H1 (cell line): ENCODE measurements at regions not wholly inside any gene's neighbourhood (a gene's known extent, or its start where the extent isn't known, plus 50 kb on each side); places are given as distances from the start of the nearest gene placed in this dataset.

Experiments
- CTCF ChIA-PET: fragments of 300-600 bp; sonication (Branson Sonifier 250); formaldehyde crosslinking; loops from one replicate; lab custom pipeline; 2021; ENCODE audit not compliant: partially characterized antibody; lab: Charles Lee
- POLR2A ChIA-PET: fragments of 300-600 bp; sonication (Branson Sonifier 250); formaldehyde crosslinking; loops from one replicate; lab custom pipeline; 2021; ENCODE audit warnings: inconsistent platforms; ENCODE audit not compliant: partially characterized antibody; lab: Charles Lee
- DNase-seq, 2 experiments: peaks; one replicate each; pipeline versions ENCODE4 v3.0.0 to v3.0.0-alpha.2; 2010 to 2022; ENCODE audit warnings: low spot score in 2 of 2, low read depth in 1 of 2, mixed read lengths in 1 of 2
- FAIRE-seq: peaks from 2 replicates; lab custom pipeline; 2011; peaks lifted over from hg19 to GRCh38; lab: Jason Lieb, UNC
- H2AFZ ChIP-seq: 2 replicates; pipeline ENCODE4 v1.8.1; 2012; ENCODE audit warnings: low read length, inconsistent platforms
- H2AK5ac ChIP-seq: 2 replicates; pipeline ENCODE4 v1.6.1; 2013; ENCODE audit warnings: low read depth, low read length
- H2BK120ac ChIP-seq: replicated peaks from 2 replicates; pipeline ENCODE3; 2013; ENCODE audit warnings: low read depth, low read length, inconsistent platforms
- H2BK12ac ChIP-seq: 2 replicates; pipeline ENCODE4 v1.6.1; 2013; ENCODE audit warnings: low read depth, low read length
- H2BK15ac ChIP-seq: 2 replicates; pipeline ENCODE4 v1.6.1; 2013; ENCODE audit warnings: low read length
- H2BK20ac ChIP-seq: 2 replicates; pipeline ENCODE4 v1.6.1; 2013; ENCODE audit warnings: low read length
- H2BK5ac ChIP-seq: 2 replicates; pipeline ENCODE4 v1.6.1; 2013; ENCODE audit warnings: low read depth, low read length
- H3K14ac ChIP-seq: 2 replicates; pipeline ENCODE4 v1.6.1; 2013; ENCODE audit warnings: inconsistent platforms; ENCODE audit not compliant: insufficient read length
- H3K18ac ChIP-seq: 2 replicates; pipeline ENCODE4 v1.6.1; 2013; ENCODE audit warnings: low read length; ENCODE audit errors: extremely low read depth
- H3K23ac ChIP-seq: 2 replicates; pipeline ENCODE4 v1.6.1; 2013; ENCODE audit warnings: inconsistent platforms; ENCODE audit not compliant: insufficient read length
- H3K23me2 ChIP-seq: 2 replicates; pipeline ENCODE4 v1.6.1; 2013; ENCODE audit warnings: low read depth, low read length
- H3K27ac ChIP-seq: 2 replicates; pipeline ENCODE4 v1.6.1; 2011; ENCODE audit warnings: low read depth, low read length, inconsistent platforms
- H3K27me3 ChIP-seq, 4 experiments: replicated peaks in 1 of 4; 1 replicate in 1 of 4; 2 replicates in 3 of 4; pipeline versions ENCODE4 v1.6.1 to v1.8.1; 2011 to 2013; ENCODE audit warnings: low read length in 3 of 4, mild to moderate bottlenecking in 3 of 4, inconsistent platforms in 2 of 4, mixed read lengths in 2 of 4, moderate library complexity in 1 of 4; ENCODE audit not compliant: control insufficient read depth in 3 of 4, insufficient read depth in 3 of 4; ENCODE audit errors: extremely low read depth in 1 of 4
- H3K36me3 ChIP-seq, 4 experiments: 2 replicates each; pipeline versions ENCODE4 v1.6.1 to v1.8.1; 2011 to 2013; ENCODE audit warnings: mild to moderate bottlenecking in 4 of 4, low read length in 3 of 4, moderate library complexity in 2 of 4, control low read depth in 1 of 4, inconsistent platforms in 1 of 4; ENCODE audit not compliant: insufficient read depth in 4 of 4, control insufficient read depth in 2 of 4
- H3K4ac ChIP-seq: replicated peaks from 2 replicates; pipeline ENCODE3; 2013; ENCODE audit warnings: low read length, low read depth, mixed read lengths, inconsistent platforms; ENCODE audit not compliant: insufficient read length
- H3K4me1 ChIP-seq, 4 experiments: replicated peaks in 1 of 4; 1 replicate in 1 of 4; 2 replicates in 3 of 4; pipeline versions ENCODE4 v1.6.1 to v1.8.1; 2011 to 2013; ENCODE audit warnings: low read length in 3 of 4, inconsistent platforms in 2 of 4, mixed read lengths in 1 of 4; ENCODE audit not compliant: insufficient read depth in 4 of 4, control insufficient read depth in 3 of 4
- H3K4me2 ChIP-seq, 2 experiments: 2 replicates each; pipeline versions ENCODE4 v1.6.1 to v1.8.1; 2011 to 2013; ENCODE audit warnings: low read depth in 2 of 2, low read length in 2 of 2, control low read depth in 1 of 2, inconsistent platforms in 1 of 2, mild to moderate bottlenecking in 1 of 2; ENCODE audit not compliant: insufficient read depth in 1 of 2
- H3K4me3 ChIP-seq, 4 experiments: fragments of 200-600, 300-600 bp in 1 of 4; sonication (generic), shearing (Covaris generic), sonication (Bioruptor Twin) in 1 of 4; 2 replicates each; pipeline versions ENCODE4 v1.5.1 to v1.8.1; 2011 to 2016; ENCODE audit warnings: low read length in 4 of 4, low read depth in 3 of 4, control low read depth in 2 of 4, inconsistent platforms in 2 of 4, mild to moderate bottlenecking in 2 of 4, mixed read lengths in 1 of 4, moderate library complexity in 1 of 4; ENCODE audit not compliant: insufficient read depth in 2 of 4; ENCODE audit errors: extremely low read depth in 1 of 4
- H3K56ac ChIP-seq: replicated peaks from 2 replicates; pipeline ENCODE3; 2013; ENCODE audit warnings: low read depth, mild to moderate bottlenecking, mixed read lengths, low read length, inconsistent platforms; ENCODE audit not compliant: insufficient read length
- H3K79me1 ChIP-seq: 2 replicates; pipeline ENCODE4 v1.6.1; 2013; ENCODE audit warnings: low read depth, low read length, control low read depth
- H3K79me2 ChIP-seq, 2 experiments: 2 replicates each; pipeline versions ENCODE4 v1.6.1 to v1.8.1; 2012 to 2013; ENCODE audit warnings: low read length in 2 of 2, mild to moderate bottlenecking in 2 of 2, inconsistent platforms in 1 of 2; ENCODE audit not compliant: insufficient read depth in 2 of 2, control insufficient read depth in 1 of 2
- H3K9ac ChIP-seq, 4 experiments: replicated peaks in 1 of 4; 1 replicate in 1 of 4; 2 replicates in 3 of 4; pipeline versions ENCODE4 v1.6.1 to v1.8.1; 2011 to 2013; ENCODE audit warnings: low read depth in 3 of 4, low read length in 3 of 4, control low read depth in 2 of 4, mild to moderate bottlenecking in 2 of 4, moderate library complexity in 2 of 4, inconsistent platforms in 1 of 4; ENCODE audit errors: extremely low read depth in 1 of 4
- H3K9me3 ChIP-seq, 2 experiments: 2 replicates each; pipeline versions ENCODE4 v1.6.1 to v1.8.1; 2012 to 2013; ENCODE audit warnings: mild to moderate bottlenecking in 2 of 2, moderate library complexity in 2 of 2, control low read depth in 1 of 2, inconsistent platforms in 1 of 2, low read depth in 1 of 2, low read length in 1 of 2, mixed read lengths in 1 of 2; ENCODE audit not compliant: insufficient read depth in 2 of 2
- H4K20me1 ChIP-seq, 2 experiments: replicated peaks in 1 of 2; 2 replicates each; pipeline versions ENCODE3 to v1.8.1; 2011 to 2013; ENCODE audit warnings: inconsistent platforms in 2 of 2, low read length in 2 of 2, mild to moderate bottlenecking in 1 of 2; ENCODE audit not compliant: insufficient read depth in 2 of 2, control insufficient read depth in 1 of 2
- H4K5ac ChIP-seq: 2 replicates; pipeline ENCODE4 v1.6.1; 2013; ENCODE audit warnings: low read length, low read depth, mixed read lengths, inconsistent platforms; ENCODE audit not compliant: insufficient read length
- H4K8ac ChIP-seq: 2 replicates; pipeline ENCODE4 v1.8.0; 2013; ENCODE audit warnings: mild to moderate bottlenecking, moderate library complexity, low read length, inconsistent platforms; ENCODE audit not compliant: insufficient read depth; ENCODE audit errors: extremely low read depth
- H4K91ac ChIP-seq: replicated peaks from 2 replicates; pipeline ENCODE3; 2013; ENCODE audit warnings: low read length, mixed read lengths, inconsistent platforms; ENCODE audit not compliant: insufficient read length
- ATF3 ChIP-seq: IDR thresholded peaks from 2 replicates; pipeline ENCODE4 v1.6.1; 2011; ENCODE audit warnings: low read depth, mild to moderate bottlenecking, low read length; ENCODE audit not compliant: insufficient read depth
- BCL11A ChIP-seq, 2 experiments: IDR thresholded peaks; one replicate each; pipeline ENCODE4 v1.6.1; 2011; ENCODE audit warnings: low read depth in 2 of 2, low read length in 2 of 2, mild to moderate bottlenecking in 2 of 2
- CBX5 ChIP-seq: fragments of 300-800, 300-1000 bp; sonication (generic); IDR thresholded peaks from 2 replicates; pipeline ENCODE4 v1.7.1; 2016; ENCODE audit warnings: antibody characterized with exemption, low read length, low read depth
- CHD2 ChIP-seq: IDR thresholded peaks from 2 replicates; pipeline ENCODE4 v1.6.1; 2012; ENCODE audit warnings: low read length, improper control_type of control experiment
- WGBS, 2 experiments: shearing (Covaris generic) in 1 of 2; methylation state at CpG; one replicate each; pipeline versions ENCODE4 v1.1.6 to v1.1.7; 2013 to 2015; ENCODE audit warnings: low lambda C conversion rate in 2 of 2, mixed read lengths in 2 of 2, inconsistent platforms in 1 of 2, low coverage in 1 of 2, missing lambda C conversion rate in 1 of 2; ENCODE audit not compliant: insufficient replicate concordance in 2 of 2, insufficient coverage in 1 of 2, insufficient read length in 1 of 2; ENCODE audit errors: extremely low coverage in 1 of 2, missing lambda C conversion rate in 1 of 2; 5-methylcytosine and 5-hydroxymethylcytosine counted together

GRCh38 chr10:129116371-129116770 lies 350.7 kb upstream of the MGMT start:
- Histone ChIP-seq H3K27me3 (no peaks in the 10 kb centered on the region), H3K79me2 (no peaks in the 10 kb centered on the region), H3K4ac (no peak overlapping the region), H3K56ac (no peak overlapping the region), H2BK20ac (no peak overlapping the region), H3K23me2 (no peaks in the 10 kb centered on the region), H4K91ac (no peak overlapping the region), H2AFZ (no peak overlapping the region), H3K9ac (no peak overlapping the region), H2BK5ac (no peak overlapping the region), H4K5ac (no peak overlapping the region), H4K8ac (no peak overlapping the region), H4K20me1 (no peaks in the 10 kb centered on the region), H3K36me3 (no peaks in the 10 kb centered on the region), H2BK15ac (no peak overlapping the region), H3K4me2 (no peak overlapping the region), H2AK5ac (no peak overlapping the region), H2BK12ac (no peak overlapping the region), H2BK120ac (no peak overlapping the region), H3K23ac (no peak overlapping the region), H3K9me3 (no peaks in the 10 kb centered on the region), H3K4me3 (no peak overlapping the region), H3K4me1 (no peaks in the 10 kb centered on the region), H3K14ac (no peak overlapping the region), H3K27ac (no peak overlapping the region), H3K18ac (no peak overlapping the region), H3K79me1 (no peaks in the 10 kb centered on the region)
- TF ChIP-seq ATF3 (no peak), BCL11A (IDR thresholded peaks at IDR 0.05; ENCODE audit: low read depth in 2 of 2, low read length in 2 of 2) (no peak), CBX5 (no peak), CHD2 (no peak)
- ChIA-PET POLR2A (no interaction called here), CTCF (no interaction called here)
- FAIRE-seq (no peak), DNase-seq (no peak)
- 92% methylated on average over 8 of the region's 8 CpGs; no CpG with 5 or more reads in 1 of the 2 experiments for WGBS, 2 experiments
